GM12878 (cell line): ENCODE measurements at regions not wholly inside any gene's neighbourhood (a gene's known extent, or its start where the extent isn't known, plus 50 kb on each side); places are given as distances from the start of the nearest gene placed in this dataset.

Experiments
- ATAC-seq: fragments of 200-7000 bp; cut with Tn5 transposase; 3 replicates; pipeline ENCODE4 v1.9.1; 2020; ENCODE audit warnings: mild to moderate bottlenecking, moderate library complexity
- BruUV-seq: library from RNA; stranded (reverse); fragments of 400-500 nt; replicated peaks from 2 replicates; lab custom pipeline; 2021; lab: Mats Ljungman, UMichigan
- CTCF ChIA-PET: fragments of 300-600 bp; sonication (Branson Sonifier 250); formaldehyde crosslinking; extraction: SDS; loops from one replicate; lab custom pipeline; 2021; ENCODE audit warnings: inconsistent platforms; lab: Yijun Ruan, JAX
- POLR2A ChIA-PET: fragments of 350-600 bp; formaldehyde crosslinking; extraction: SDS; loops from one replicate; lab custom pipeline; 2021; ENCODE audit warnings: inconsistent platforms; lab: Charles Lee
- RAD21 ChIA-PET: fragments of 300-600 bp; sonication (Branson Sonifier 250); formaldehyde crosslinking; loops from one replicate; lab custom pipeline; 2023; ENCODE audit warnings: antibody characterized with exemption; ENCODE audit not compliant: unreplicated experiment; lab: Charles Lee
- SMC1A ChIA-PET: fragments of 300-600 bp; sonication (Branson Sonifier 250); formaldehyde crosslinking; loops from one replicate; lab custom pipeline; 2023; ENCODE audit not compliant: unreplicated experiment, uncharacterized antibody; lab: Charles Lee
- DNase-seq: peaks from one replicate; pipeline ENCODE4 v3.0.0-alpha.2; 2011; ENCODE audit warnings: low read depth, low spot score
- FAIRE-seq: peaks from 3 replicates; lab custom pipeline; 2011; peaks lifted over from hg19 to GRCh38; lab: Jason Lieb, UNC
- H2AFZ ChIP-seq: 2 replicates; pipeline ENCODE4 v1.6.0; 2011; ENCODE audit warnings: low read depth, low read length, control low read depth; ENCODE audit not compliant: control insufficient read depth
- H3K27ac ChIP-seq: 2 replicates; pipeline ENCODE4 v1.5.1; 2011; ENCODE audit warnings: control low read depth; ENCODE audit not compliant: control insufficient read depth, insufficient read depth
- H3K27me3 ChIP-seq, 2 experiments: replicated peaks in 1 of 2; 2 replicates each; pipeline versions ENCODE4 v1.6.0 to v1.6.1; 2011; ENCODE audit warnings: low read length in 1 of 2; ENCODE audit not compliant: control insufficient read depth in 2 of 2, insufficient read depth in 2 of 2
- H3K36me3 ChIP-seq, 2 experiments: 2 replicates each; pipeline ENCODE4 v1.5.1; 2011; ENCODE audit warnings: low read length in 1 of 2; ENCODE audit not compliant: control insufficient read depth in 2 of 2, insufficient read depth in 2 of 2
- H3K4me1 ChIP-seq: 2 replicates; pipeline ENCODE4 v1.6.1; 2011; ENCODE audit warnings: mild to moderate bottlenecking, low read length, moderate library complexity, mixed read lengths; ENCODE audit not compliant: control insufficient read depth, insufficient read depth
- H3K4me2 ChIP-seq: 2 replicates; pipeline ENCODE4 v1.6.0; 2011; ENCODE audit warnings: control low read depth; ENCODE audit not compliant: control insufficient read depth, insufficient read depth
- H3K4me3 ChIP-seq: fragments of 200-600 bp; sonication (generic); 2 replicates; pipeline ENCODE4 v1.5.1; 2016
- H3K79me2 ChIP-seq: 2 replicates; pipeline ENCODE4 v1.6.0; 2011; ENCODE audit warnings: low read length; ENCODE audit not compliant: control insufficient read depth, insufficient read depth
- H3K9ac ChIP-seq: 2 replicates; pipeline ENCODE4 v1.8.0; 2011; ENCODE audit warnings: low read length, control low read depth, mixed read lengths; ENCODE audit not compliant: control insufficient read depth, insufficient read depth
- H3K9me3 ChIP-seq: replicated peaks from 3 replicates; pipeline ENCODE4 v1.5.1; 2011; ENCODE audit warnings: mild to moderate bottlenecking, low read length; ENCODE audit not compliant: control insufficient read depth, insufficient read depth
- H4K20me1 ChIP-seq: 2 replicates; pipeline ENCODE4 v1.6.0; 2011; ENCODE audit not compliant: control insufficient read depth, insufficient read depth
- CHD1 ChIP-seq: IDR thresholded peaks from 2 replicates; pipeline ENCODE4 v1.6.1; 2012; ENCODE audit warnings: low read depth, low read length, improper control_type of control experiment
- E2F4 ChIP-seq: IDR thresholded peaks from 2 replicates; pipeline ENCODE4 v1.6.1; 2012; ENCODE audit warnings: low read depth, low read length, improper control_type of control experiment
- FOS ChIP-seq: IDR thresholded peaks from 3 replicates; pipeline ENCODE4 v1.6.1; 2011; ENCODE audit warnings: borderline replicate concordance; ENCODE audit not compliant: insufficient read length; ENCODE audit errors: extremely low read depth
- GATAD2B ChIP-seq: fragments of 450-650 bp; conservative IDR thresholded peaks from 2 replicates; pipeline ENCODE4 v1.6.1; 2017; ENCODE audit warnings: low read depth, mild to moderate bottlenecking, moderate library complexity
- HDGF ChIP-seq: fragments of 450-650 bp; IDR thresholded peaks from 2 replicates; pipeline ENCODE4 v1.6.1; 2016; ENCODE audit warnings: antibody characterized with exemption
- JUND ChIP-seq: IDR thresholded peaks from 2 replicates; pipeline ENCODE4 v1.6.1; 2012; ENCODE audit warnings: low read depth, mild to moderate bottlenecking, low read length, improper control_type of control experiment, moderate library complexity
- MEF2B ChIP-seq: fragments of 450-650 bp; IDR thresholded peaks from 2 replicates; pipeline ENCODE4 v1.6.1; 2018; ENCODE audit warnings: mild to moderate bottlenecking, moderate library complexity; ENCODE audit not compliant: partially characterized antibody, poor library complexity, severe bottlenecking
- RFX5 ChIP-seq: IDR thresholded peaks from 2 replicates; pipeline ENCODE4 v1.6.1; 2011; ENCODE audit warnings: low read depth, low read length, improper control_type of control experiment
- SMARCA5 ChIP-seq: fragments of 450-650 bp; IDR thresholded peaks from 2 replicates; pipeline ENCODE4 v1.6.1; 2017; ENCODE audit warnings: mild to moderate bottlenecking
- SP1 ChIP-seq: IDR thresholded peaks from one replicate; pipeline ENCODE4 v1.6.1; 2011; ENCODE audit warnings: low read depth, low read length
- STAT1 ChIP-seq: fragments of 450-650 bp; conservative IDR thresholded peaks from 2 replicates; pipeline ENCODE4 v1.6.1; 2014; ENCODE audit warnings: antibody characterized with exemption, mild to moderate bottlenecking
- YBX1 ChIP-seq: fragments of 450-650 bp; IDR thresholded peaks from 2 replicates; pipeline ENCODE4 v1.6.1; 2016; ENCODE audit warnings: antibody characterized with exemption
- WGBS: methylation state at CpG from one replicate; pipeline ENCODE4 v1.1.6; 2016; ENCODE audit warnings: low lambda C conversion rate; ENCODE audit not compliant: insufficient replicate concordance, insufficient coverage; ENCODE audit errors: missing lambda C conversion rate; 5-methylcytosine and 5-hydroxymethylcytosine counted together
- in situ Hi-C: fragments of 300-500 bp; cut with MboI; formaldehyde crosslinking; loops from 9 replicates; pipeline ENCODE4 v1.14.3; 2018; ENCODE audit warnings: mixed read lengths
- intact Hi-C: fragments of 100-400 bp; cut with micrococcal nuclease; formaldehyde crosslinking; loops from one replicate; pipeline ENCODE4 v1.14.2; 2022; ENCODE audit not compliant: unreplicated experiment

- ChIA-PET CTCF (no interaction called here), RAD21 (no interaction called here), POLR2A (no interaction called here), SMC1A (interaction anchor here (0.5 to 0.6 kb wide), 2 partner anchors 51 to 660 kb away, joined by 3 read pairs; no protein-coding TSS in a partner anchor)
- peak; percentile 71 for FAIRE-seq
- Histone ChIP-seq H3K4me1 (no peaks in the 10 kb centered on the region; the same call in 1 of the 2 replicates), H3K9ac (no peak overlapping the region), H3K79me2 (no peaks in the 10 kb centered on the region)
- in situ Hi-C loops: no loop called here
- intact Hi-C loops: no loop called here
- 0% methylated on average over 2 of the region's 2 CpGs for WGBS
- TF ChIP-seq MEF2B (peak; percentile 43), STAT1 (no peak)
- TF ChIP-seq, all 136 proteins: peak for 1
- DNase-seq (no peak), ATAC-seq (peak; percentile 76)
- Histone ChIP-seq H2AFZ (no peak overlapping the region), H3K27me3 (no peaks in the 10 kb centered on the region), H3K4me2 (no peak overlapping the region), H4K20me1 (no peaks in the 10 kb centered on the region), H3K9me3 (no peaks in the 10 kb centered on the region; the same call in 1 of the 3 replicates), H3K36me3 (no peaks in the 10 kb centered on the region), H3K27ac (no peak overlapping the region), H3K4me3 (no peak overlapping the region)
- no TSS peak for BruUV-seq
Measured at GRCh38 chr4:11286533-11286932, 142.2 kb downstream of the HS3ST1 start.

GRCh38 chr4:11281720-11282119 lies 147.0 kb downstream of the HS3ST1 start:
- RAD21 ChIA-PET: no interaction called here
- H3K9me3 ChIP-seq: no peaks in the 10 kb centered on the region; the same call in 1 of the 3 replicates
- BruUV-seq: no TSS peak
- FAIRE-seq: no peak
- no peak overlapping the region for H3K9ac ChIP-seq
- TF ChIP-seq JUND (no peak), YBX1 (no peak), HDGF (no peak), E2F4 (no peak), GATAD2B (no peak), FOS (no peak), SMARCA5 (no peak), CHD1 (no peak), SP1 (no peak), RFX5 (no peak)
- no peak overlapping the region for H3K4me3 ChIP-seq
- no peak for ATAC-seq
- H4K20me1 ChIP-seq: no peaks in the 10 kb centered on the region
- intact Hi-C loops: no loop called here
- 0% methylated on average over 1 of the region's 1 CpG for WGBS
- SMC1A ChIA-PET: no interaction called here
- CTCF ChIA-PET: no interaction called here
- no peaks in the 10 kb centered on the region for H3K27me3 ChIP-seq
- H3K79me2 ChIP-seq: no peaks in the 10 kb centered on the region
- H3K36me3 ChIP-seq: no peaks in the 10 kb centered on the region
- POLR2A ChIA-PET: no interaction called here
- H3K4me1 ChIP-seq: no peaks in the 10 kb centered on the region; the same call in 1 of the 2 replicates
- no peak overlapping the region for H3K27ac ChIP-seq
- no peak overlapping the region for H2AFZ ChIP-seq
- no peak for DNase-seq
- H3K4me2 ChIP-seq: no peak overlapping the region
- in situ Hi-C loops: no loop called here
